ENCODE measurements at regions not wholly inside any gene's neighbourhood (a gene's known extent, or its start where the extent isn't known, plus 50 kb on each side); places are given as distances from the start of the nearest gene placed in this dataset.

DNA sequence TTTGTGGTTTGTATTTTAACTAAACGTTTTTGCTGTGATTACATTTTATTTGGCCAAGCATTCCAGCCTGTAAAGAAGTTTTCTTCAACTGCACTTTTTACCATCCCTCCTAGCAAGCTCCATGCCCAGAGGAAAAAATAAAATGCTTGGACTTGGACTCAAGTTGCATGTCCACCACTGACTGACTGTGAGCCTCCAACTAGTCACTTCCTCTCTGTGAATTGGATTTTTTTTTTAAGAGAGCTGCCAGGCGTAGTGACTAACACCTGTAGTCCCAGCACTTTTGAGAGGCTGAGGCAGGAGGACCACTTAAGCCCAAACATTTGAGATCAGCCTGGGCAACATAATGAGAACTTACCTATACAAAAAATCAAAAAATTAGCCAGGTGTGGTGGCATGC, 1185.2 kb upstream of the PIK3C3 start:
- TF ChIP-seq, protein P1, sequence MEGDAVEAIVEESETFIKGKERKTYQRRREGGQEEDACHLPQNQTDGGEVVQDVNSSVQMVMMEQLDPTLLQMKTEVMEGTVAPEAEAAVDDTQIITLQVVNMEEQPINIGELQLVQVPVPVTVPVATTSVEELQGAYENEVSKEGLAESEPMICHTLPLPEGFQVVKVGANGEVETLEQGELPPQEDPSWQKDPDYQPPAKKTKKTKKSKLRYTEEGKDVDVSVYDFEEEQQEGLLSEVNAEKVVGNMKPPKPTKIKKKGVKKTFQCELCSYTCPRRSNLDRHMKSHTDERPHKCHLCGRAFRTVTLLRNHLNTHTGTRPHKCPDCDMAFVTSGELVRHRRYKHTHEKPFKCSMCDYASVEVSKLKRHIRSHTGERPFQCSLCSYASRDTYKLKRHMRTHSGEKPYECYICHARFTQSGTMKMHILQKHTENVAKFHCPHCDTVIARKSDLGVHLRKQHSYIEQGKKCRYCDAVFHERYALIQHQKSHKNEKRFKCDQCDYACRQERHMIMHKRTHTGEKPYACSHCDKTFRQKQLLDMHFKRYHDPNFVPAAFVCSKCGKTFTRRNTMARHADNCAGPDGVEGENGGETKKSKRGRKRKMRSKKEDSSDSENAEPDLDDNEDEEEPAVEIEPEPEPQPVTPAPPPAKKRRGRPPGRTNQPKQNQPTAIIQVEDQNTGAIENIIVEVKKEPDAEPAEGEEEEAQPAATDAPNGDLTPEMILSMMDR (IDR thresholded peaks at IDR 0.05 in 8 of 11, conservative IDR thresholded peaks at IDR 0.05 in 3 of 11), result no peak
- no peak for TF ChIP-seq POLR2AphosphoS5 (IDR thresholded peaks at IDR 0.05)
